NT2/D1 (cell line): ENCODE measurements at regions not wholly inside any gene's neighbourhood (a gene's known extent, or its start where the extent isn't known, plus 50 kb on each side); places are given as distances from the start of the nearest gene placed in this dataset.
"Not testable (repeated sequence)": the region's sequence is repeated elsewhere in the genome, so short reads cannot be mapped to it uniquely, and the experiment has no call there.

Source experiments
- DNase-seq: peaks from one replicate; pipeline ENCODE4 v3.0.0-alpha.2; 2011; ENCODE audit warnings: low read depth, low spot score
- H3K27me3 ChIP-seq: 2 replicates; pipeline ENCODE4 v1.6.0; 2011; ENCODE audit warnings: mild to moderate bottlenecking; ENCODE audit not compliant: insufficient read length, insufficient read depth
- H3K36me3 ChIP-seq: 2 replicates; pipeline ENCODE4 v1.6.1; 2011; ENCODE audit warnings: mild to moderate bottlenecking, low read length, mixed read lengths; ENCODE audit not compliant: insufficient read depth, insufficient read length
- H3K4me1 ChIP-seq: 2 replicates; pipeline ENCODE4 v1.5.1; 2011; ENCODE audit not compliant: insufficient read depth, insufficient read length
- H3K4me3 ChIP-seq: 2 replicates; pipeline ENCODE4 v1.5.1; 2011; ENCODE audit warnings: low read depth; ENCODE audit not compliant: insufficient read length
- H3K9ac ChIP-seq: 2 replicates; pipeline ENCODE4 v1.6.0; 2011; ENCODE audit warnings: low read depth; ENCODE audit not compliant: insufficient read length
- H3K9me3 ChIP-seq: 2 replicates; pipeline ENCODE4 v1.5.1; 2011; ENCODE audit warnings: mild to moderate bottlenecking, low read length; ENCODE audit not compliant: insufficient read depth

- DNase-seq, H3K4me3 ChIP-seq, H3K36me3 ChIP-seq, H3K9ac ChIP-seq, H3K4me1 ChIP-seq, H3K27me3 ChIP-seq: not testable (repeated sequence)
- H3K9me3 ChIP-seq, result peaks cover 31% of the 10 kb centered on the region; the same call in 1 of the 2 replicates
Observed at GRCh38 chr21:13934887-13935342, 275.8 kb downstream of the LIPI start.

GRCh38 chr21:13923175-13923574 lies 287.6 kb downstream of the LIPI start:
- peak; percentile 25 for DNase-seq
- not testable (repeated sequence) for H3K36me3 ChIP-seq, H3K27me3 ChIP-seq, H3K4me1 ChIP-seq, H3K9ac ChIP-seq, H3K9me3 ChIP-seq, H3K4me3 ChIP-seq

- H3K4me3 ChIP-seq, H3K9ac ChIP-seq, H3K9me3 ChIP-seq, H3K4me1 ChIP-seq, DNase-seq, H3K36me3 ChIP-seq, H3K27me3 ChIP-seq: not testable (repeated sequence)
Observed at GRCh38 chr21:13921455-13921854, 289.3 kb downstream of the LIPI start.

- not testable (repeated sequence) for H3K27me3 ChIP-seq, H3K9me3 ChIP-seq, H3K4me3 ChIP-seq, H3K9ac ChIP-seq, DNase-seq, H3K4me1 ChIP-seq, H3K36me3 ChIP-seq
Observed at GRCh38 chr21:13907385-13907784, 297.8 kb downstream of the POTED start.

- H3K9me3 ChIP-seq, H3K4me1 ChIP-seq, H3K4me3 ChIP-seq, H3K9ac ChIP-seq, H3K36me3 ChIP-seq, DNase-seq, H3K27me3 ChIP-seq: not testable (repeated sequence)
Observed at GRCh38 chr21:13896596-13897247, 287.1 kb downstream of the POTED start.

- not testable (repeated sequence) for H3K4me1 ChIP-seq, H3K27me3 ChIP-seq, H3K9me3 ChIP-seq, H3K9ac ChIP-seq, DNase-seq, H3K36me3 ChIP-seq, H3K4me3 ChIP-seq
Observed at GRCh38 chr21:13893617-13894016, 284.0 kb downstream of the POTED start.

GRCh38 chr21:13893025-13893424 lies 283.4 kb downstream of the POTED start:
- H3K9me3 ChIP-seq, H3K27me3 ChIP-seq, H3K36me3 ChIP-seq, H3K4me1 ChIP-seq, H3K9ac ChIP-seq, DNase-seq, H3K4me3 ChIP-seq: not testable (repeated sequence)

- H3K9ac ChIP-seq, H3K4me1 ChIP-seq, H3K4me3 ChIP-seq, H3K9me3 ChIP-seq, DNase-seq, H3K27me3 ChIP-seq, H3K36me3 ChIP-seq: not testable (repeated sequence)
Observed at GRCh38 chr21:13892146-13892751, 282.7 kb downstream of the POTED start.

GRCh38 chr21:13889176-13889575 lies 279.6 kb downstream of the POTED start:
- not testable (repeated sequence) for H3K4me1 ChIP-seq, H3K4me3 ChIP-seq, H3K36me3 ChIP-seq, DNase-seq, H3K27me3 ChIP-seq, H3K9ac ChIP-seq, H3K9me3 ChIP-seq

- H3K27me3 ChIP-seq, H3K9ac ChIP-seq, DNase-seq, H3K4me1 ChIP-seq, H3K9me3 ChIP-seq, H3K36me3 ChIP-seq, H3K4me3 ChIP-seq: not testable (repeated sequence)
Observed at GRCh38 chr21:13883641-13884395, 274.2 kb downstream of the POTED start.

- not testable (repeated sequence) for H3K4me3 ChIP-seq, H3K36me3 ChIP-seq, H3K9ac ChIP-seq, H3K4me1 ChIP-seq, DNase-seq, H3K27me3 ChIP-seq, H3K9me3 ChIP-seq
Observed at GRCh38 chr21:13877503-13877902, 267.9 kb downstream of the POTED start.

- H3K4me3 ChIP-seq, H3K9ac ChIP-seq, H3K4me1 ChIP-seq, H3K27me3 ChIP-seq, DNase-seq, H3K36me3 ChIP-seq, H3K9me3 ChIP-seq: not testable (repeated sequence)
Observed at GRCh38 chr21:13876999-13877398, 267.4 kb downstream of the POTED start.
